Calu3 (cell line): ENCODE measurements at regions not wholly inside any gene's neighbourhood (a gene's known extent, or its start where the extent isn't known, plus 50 kb on each side); places are given as distances from the start of the nearest gene placed in this dataset.
"Not testable (repeated sequence)": the region's sequence is repeated elsewhere in the genome, so short reads cannot be mapped to it uniquely, and the experiment has no call there.

Source experiments
- BruUV-seq: library from RNA; stranded (reverse); fragments of 400-500 nt; replicated peaks from 2 replicates; lab custom pipeline; 2021; lab: Mats Ljungman, UMichigan
- CTCF ChIA-PET: fragments of 300-600 bp; sonication (Branson Sonifier 250); formaldehyde crosslinking; loops from one replicate; lab custom pipeline; 2022; ENCODE audit warnings: antibody characterized with exemption; lab: Charles Lee
- DNase-seq: peaks from one replicate; pipeline ENCODE4 v3.0.0; 2022
- H3K27ac Mint-ChIP-seq: one replicate; pipeline ENCODE4 v1.8.0; 2022; ENCODE audit warnings: mixed read lengths; ENCODE audit not compliant: unreplicated experiment
- H3K27me3 Mint-ChIP-seq: one replicate; pipeline ENCODE4 v1.8.0; 2022; ENCODE audit warnings: mixed read lengths; ENCODE audit not compliant: unreplicated experiment
- H3K36me3 Mint-ChIP-seq: one replicate; pipeline ENCODE4 v1.8.0; 2022; ENCODE audit warnings: mild to moderate bottlenecking, moderate library complexity, mixed read lengths; ENCODE audit not compliant: insufficient read depth, unreplicated experiment
- H3K4me1 Mint-ChIP-seq: one replicate; pipeline ENCODE4 v1.8.0; 2022; ENCODE audit warnings: mild to moderate bottlenecking, low read depth, mixed read lengths; ENCODE audit not compliant: unreplicated experiment
- H3K4me3 Mint-ChIP-seq: one replicate; pipeline ENCODE4 v1.8.0; 2022; ENCODE audit warnings: mild to moderate bottlenecking, low read depth, moderate library complexity, mixed read lengths; ENCODE audit not compliant: unreplicated experiment
- H3K9me3 Mint-ChIP-seq: one replicate; pipeline ENCODE4 v1.8.0; 2022; ENCODE audit warnings: low read depth, mixed read lengths; ENCODE audit not compliant: unreplicated experiment
- intact Hi-C: fragments of 100-400 bp; cut with micrococcal nuclease; formaldehyde crosslinking; loops from one replicate; pipeline ENCODE4 v1.10.0; 2022; ENCODE audit not compliant: unreplicated experiment
- TF ChIP-seq, protein P1 (sequence below): fragments of 200-600 bp; IDR thresholded peaks from one replicate; pipeline ENCODE4 v1.8.0; 2022; ENCODE audit warnings: antibody characterized with exemption; ENCODE audit not compliant: unreplicated experiment

GRCh38 chr7:142511801-142512200 is 237.5 kb upstream of the PRSS1 start:
- BruUV-seq: no TSS peak
- CTCF ChIA-PET: interaction anchor here (1.0 kb wide), 1 partner anchor 23 kb away, joined by 3 read pairs; no protein-coding TSS in a partner anchor
- H3K9me3 Mint-ChIP-seq: no peaks in the 10 kb centered on the region

DNA sequence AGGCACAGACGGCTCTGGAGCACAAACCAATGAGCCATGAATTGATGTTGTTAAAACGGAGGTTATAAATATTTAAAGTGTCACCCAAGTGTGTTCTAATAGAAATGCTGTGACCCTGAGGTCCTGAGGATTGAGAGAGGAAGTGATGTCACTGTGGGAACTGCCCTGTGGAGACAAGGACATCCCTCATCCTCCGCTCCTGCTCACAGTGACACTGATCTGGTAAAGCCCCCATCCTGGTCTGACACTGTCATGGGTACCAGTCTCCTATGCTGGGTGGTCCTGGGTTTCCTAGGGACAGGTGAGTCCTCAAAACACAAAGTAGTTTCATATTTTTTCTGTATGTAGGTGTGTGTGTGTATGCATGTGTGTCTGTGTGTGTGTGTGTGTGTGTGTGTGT is 237.9 kb upstream of the PRSS1 start:
- Mint-ChIP-seq H3K9me3 (no peaks in the 10 kb centered on the region), H3K4me3 (no peak overlapping the region), H3K4me1 (peaks cover 30% of the 10 kb centered on the region), H3K27ac (no peak overlapping the region), H3K36me3 (no peaks in the 10 kb centered on the region), H3K27me3 (peaks cover 29% of the 10 kb centered on the region)
- BruUV-seq: no TSS peak
- TF ChIP-seq, protein P1, sequence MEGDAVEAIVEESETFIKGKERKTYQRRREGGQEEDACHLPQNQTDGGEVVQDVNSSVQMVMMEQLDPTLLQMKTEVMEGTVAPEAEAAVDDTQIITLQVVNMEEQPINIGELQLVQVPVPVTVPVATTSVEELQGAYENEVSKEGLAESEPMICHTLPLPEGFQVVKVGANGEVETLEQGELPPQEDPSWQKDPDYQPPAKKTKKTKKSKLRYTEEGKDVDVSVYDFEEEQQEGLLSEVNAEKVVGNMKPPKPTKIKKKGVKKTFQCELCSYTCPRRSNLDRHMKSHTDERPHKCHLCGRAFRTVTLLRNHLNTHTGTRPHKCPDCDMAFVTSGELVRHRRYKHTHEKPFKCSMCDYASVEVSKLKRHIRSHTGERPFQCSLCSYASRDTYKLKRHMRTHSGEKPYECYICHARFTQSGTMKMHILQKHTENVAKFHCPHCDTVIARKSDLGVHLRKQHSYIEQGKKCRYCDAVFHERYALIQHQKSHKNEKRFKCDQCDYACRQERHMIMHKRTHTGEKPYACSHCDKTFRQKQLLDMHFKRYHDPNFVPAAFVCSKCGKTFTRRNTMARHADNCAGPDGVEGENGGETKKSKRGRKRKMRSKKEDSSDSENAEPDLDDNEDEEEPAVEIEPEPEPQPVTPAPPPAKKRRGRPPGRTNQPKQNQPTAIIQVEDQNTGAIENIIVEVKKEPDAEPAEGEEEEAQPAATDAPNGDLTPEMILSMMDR: no peak
- CTCF ChIA-PET: interaction anchor here (1.0 kb wide), 1 partner anchor 24 kb away, joined by 3 read pairs; no protein-coding TSS in a partner anchor
- intact Hi-C loops: no loop called here
- DNase-seq: no peak

More at GRCh38 chr7:142511801-142512200, 237.5 kb upstream of the PRSS1 start:
- Mint-ChIP-seq H3K4me1 (peaks cover 31% of the 10 kb centered on the region), H3K4me3 (no peak overlapping the region), H3K27ac (no peak overlapping the region), H3K27me3 (peaks cover 29% of the 10 kb centered on the region), H3K36me3 (no peaks in the 10 kb centered on the region)
- TF ChIP-seq, protein P1: no peak
- intact Hi-C loops: no loop called here
- DNase-seq: no peak

GRCh38 chr7:142509235-142509634 is 240.0 kb upstream of the PRSS1 start:
- H3K9me3 Mint-ChIP-seq, DNase-seq, H3K36me3 Mint-ChIP-seq, CTCF ChIA-PET, H3K27ac Mint-ChIP-seq, H3K4me3 Mint-ChIP-seq, BruUV-seq: not testable (repeated sequence)
- intact Hi-C loops: loop anchor here (1.0 kb wide), 1 partner anchor 38 kb away; no protein-coding TSS in a partner anchor
- Mint-ChIP-seq H3K27me3 (peaks cover 30% of the 10 kb centered on the region), H3K4me1 (peaks cover 21% of the 10 kb centered on the region)

- H3K27ac Mint-ChIP-seq: peak overlapping the region; percentile 44
- no peaks in the 10 kb centered on the region for H3K9me3 Mint-ChIP-seq
- BruUV-seq: no TSS peak
- H3K36me3 Mint-ChIP-seq: no peaks in the 10 kb centered on the region
- TF ChIP-seq, protein P1: no peak
- no peak overlapping the region for H3K4me3 Mint-ChIP-seq
- H3K4me1 Mint-ChIP-seq: peaks cover 21% of the 10 kb centered on the region
- DNase-seq: peak; percentile 53
- intact Hi-C loops: no loop called here
- peaks cover 25% of the 10 kb centered on the region for H3K27me3 Mint-ChIP-seq
- CTCF ChIA-PET: interaction anchor here (0.7 to 1.3 kb wide), 10 partner anchors 9 to 733 kb away, joined by 3 to 7 read pairs (median 3); no protein-coding TSS in a partner anchor
Measured at GRCh38 chr7:142508251-142508650, 241.0 kb upstream of the PRSS1 start.

- DNase-seq: no peak
- intact Hi-C loops: no loop called here
- TF ChIP-seq, protein P1: no peak
- Mint-ChIP-seq H3K4me1 (peaks cover 22% of the 10 kb centered on the region), H3K27ac (peak overlapping the region; percentile 44), H3K36me3 (no peaks in the 10 kb centered on the region), H3K27me3 (peaks cover 25% of the 10 kb centered on the region), H3K9me3 (no peaks in the 10 kb centered on the region), H3K4me3 (no peak overlapping the region)
- no TSS peak for BruUV-seq
- CTCF ChIA-PET: interaction anchor here (0.7 to 1.3 kb wide), 10 partner anchors 8 to 733 kb away, joined by 3 to 7 read pairs (median 3); no protein-coding TSS in a partner anchor
Measured at GRCh38 chr7:142507799-142508198, 241.5 kb upstream of the PRSS1 start.

GRCh38 chr7:142507066-142507465 is 242.2 kb upstream of the PRSS1 start:
- DNase-seq, H3K27ac Mint-ChIP-seq, H3K36me3 Mint-ChIP-seq, BruUV-seq, CTCF ChIA-PET, H3K4me3 Mint-ChIP-seq, H3K9me3 Mint-ChIP-seq, intact Hi-C loops: not testable (repeated sequence)
- Mint-ChIP-seq H3K27me3 (peaks cover 32% of the 10 kb centered on the region), H3K4me1 (peaks cover 28% of the 10 kb centered on the region)
